ENCODE measurements at regions not wholly inside any gene's neighbourhood (a gene's known extent, or its start where the extent isn't known, plus 50 kb on each side); places are given as distances from the start of the nearest gene placed in this dataset.

GRCh38 chr14:66137081-66137480 is 349.1 kb upstream of the CCDC196 start:
- in situ Hi-C loops (cut with HindIII; ENCODE audit: low pct_unique_long_range_greater_than_20kb, low sequenced_read_pairs), result no loop called here
- no peak for DNase-seq (ENCODE audit: low read depth, low spot score)

GRCh38 chr14:66139432-66139831 is 346.7 kb upstream of the CCDC196 start:
- DNase-seq (ENCODE audit: low read depth, low spot score), result no peak
- in situ Hi-C loops (cut with HindIII; ENCODE audit: low pct_unique_long_range_greater_than_20kb, low sequenced_read_pairs), result no loop called here

GRCh38 chr14:66140213-66140918 is 345.8 kb upstream of the CCDC196 start:
- in situ Hi-C loops (cut with HindIII; ENCODE audit: low pct_unique_long_range_greater_than_20kb, low sequenced_read_pairs), result no loop called here
- DNase-seq (ENCODE audit: low read depth, low spot score), result no peak

GRCh38 chr14:66140963-66141362 is 345.2 kb upstream of the CCDC196 start:
- in situ Hi-C loops (cut with HindIII; ENCODE audit: low pct_unique_long_range_greater_than_20kb, low sequenced_read_pairs), result no loop called here
- DNase-seq (ENCODE audit: low read depth, low spot score), result no peak

- in situ Hi-C loops (cut with HindIII; ENCODE audit: low pct_unique_long_range_greater_than_20kb, low sequenced_read_pairs), result no loop called here
- no peak for DNase-seq (ENCODE audit: low read depth, low spot score)
Observed at GRCh38 chr14:66141733-66142132, 344.4 kb upstream of the CCDC196 start.

GRCh38 chr14:66143387-66144112 is 342.6 kb upstream of the CCDC196 start:
- in situ Hi-C loops (cut with HindIII; ENCODE audit: low pct_unique_long_range_greater_than_20kb, low sequenced_read_pairs), result no loop called here
- no peak for DNase-seq (ENCODE audit: low read depth, low spot score)

GRCh38 chr14:66152302-66152701 is 333.9 kb upstream of the CCDC196 start:
- in situ Hi-C loops (cut with HindIII; ENCODE audit: low pct_unique_long_range_greater_than_20kb, low sequenced_read_pairs), result no loop called here
- DNase-seq (ENCODE audit: low read depth, low spot score), result no peak

GRCh38 chr14:66152747-66153146 is 333.4 kb upstream of the CCDC196 start:
- in situ Hi-C loops (cut with HindIII; ENCODE audit: low pct_unique_long_range_greater_than_20kb, low sequenced_read_pairs), result no loop called here
- no peak for DNase-seq (ENCODE audit: low read depth, low spot score)

GRCh38 chr14:66163023-66163422 is 323.1 kb upstream of the CCDC196 start:
- in situ Hi-C loops (cut with HindIII; ENCODE audit: low pct_unique_long_range_greater_than_20kb, low sequenced_read_pairs), result no loop called here
- DNase-seq (ENCODE audit: low read depth, low spot score), result no peak

GRCh38 chr14:66165337-66165736 is 320.8 kb upstream of the CCDC196 start:
- in situ Hi-C loops (cut with HindIII; ENCODE audit: low pct_unique_long_range_greater_than_20kb, low sequenced_read_pairs), result no loop called here

GRCh38 chr14:66174453-66174891 is 311.7 kb upstream of the CCDC196 start:
- no peak for DNase-seq (ENCODE audit: low read depth, low spot score)
- in situ Hi-C loops (cut with HindIII; ENCODE audit: low pct_unique_long_range_greater_than_20kb, low sequenced_read_pairs), result no loop called here

More at GRCh38 chr14:66165337-66165736, 320.8 kb upstream of the CCDC196 start:
- DNase-seq (ENCODE audit: low read depth, low spot score), result no peak

- DNase-seq (ENCODE audit: low read depth, low spot score), result no peak
- in situ Hi-C loops (cut with HindIII; ENCODE audit: low pct_unique_long_range_greater_than_20kb, low sequenced_read_pairs), result no loop called here
Observed at GRCh38 chr14:66177935-66178334, 308.2 kb upstream of the CCDC196 start.

GRCh38 chr14:66196670-66197069 is 289.5 kb upstream of the CCDC196 start:
- in situ Hi-C loops (cut with HindIII; ENCODE audit: low pct_unique_long_range_greater_than_20kb, low sequenced_read_pairs), result no loop called here
- DNase-seq (ENCODE audit: low read depth, low spot score), result no peak

- in situ Hi-C loops (cut with HindIII; ENCODE audit: low pct_unique_long_range_greater_than_20kb, low sequenced_read_pairs), result no loop called here
- DNase-seq (ENCODE audit: low read depth, low spot score), result no peak
Observed at GRCh38 chr14:66197276-66197675, 288.9 kb upstream of the CCDC196 start.

GRCh38 chr14:66206554-66206953 is 279.6 kb upstream of the CCDC196 start:
- no peak for DNase-seq (ENCODE audit: low read depth, low spot score)
- in situ Hi-C loops (cut with HindIII; ENCODE audit: low pct_unique_long_range_greater_than_20kb, low sequenced_read_pairs), result no loop called here

GRCh38 chr14:66216763-66217162 is 269.4 kb upstream of the CCDC196 start:
- in situ Hi-C loops (cut with HindIII; ENCODE audit: low pct_unique_long_range_greater_than_20kb, low sequenced_read_pairs), result no loop called here
- DNase-seq (ENCODE audit: low read depth, low spot score), result no peak

- in situ Hi-C loops (cut with HindIII; ENCODE audit: low pct_unique_long_range_greater_than_20kb, low sequenced_read_pairs), result no loop called here
- DNase-seq (ENCODE audit: low read depth, low spot score), result no peak
Observed at GRCh38 chr14:66219886-66220285, 266.3 kb upstream of the CCDC196 start.

GRCh38 chr14:66224492-66225178 is 261.5 kb upstream of the CCDC196 start:
- DNase-seq (ENCODE audit: low read depth, low spot score), result no peak
- in situ Hi-C loops (cut with HindIII; ENCODE audit: low pct_unique_long_range_greater_than_20kb, low sequenced_read_pairs), result no loop called here

- in situ Hi-C loops (cut with HindIII; ENCODE audit: low pct_unique_long_range_greater_than_20kb, low sequenced_read_pairs), result no loop called here
- no peak for DNase-seq (ENCODE audit: low read depth, low spot score)
Observed at GRCh38 chr14:66225337-66225736, 260.8 kb upstream of the CCDC196 start.

Measured in SK-MEL-5 (cell line).